NCI-H1048 (cell line): ENCODE measurements at regions not wholly inside any gene's neighbourhood (a gene's known extent, or its start where the extent isn't known, plus 50 kb on each side); places are given as distances from the start of the nearest gene placed in this dataset.

Experiments used
- DNase-seq: peaks from one replicate; lab custom pipeline; 2025; lab: John Stamatoyannopoulos, UW

GRCh38 chr22:27175974-27176373 lies 518.6 kb downstream of the MIAT start:
- no peak for DNase-seq

- no peak for DNase-seq
Measured at GRCh38 chr22:27179161-27179560, 521.8 kb downstream of the MIAT start.

- no peak for DNase-seq
Measured at GRCh38 chr22:27181537-27181936, 524.1 kb downstream of the MIAT start.

GRCh38 chr22:27183474-27183873 lies 526.1 kb downstream of the MIAT start:
- DNase-seq, result no peak

DNA sequence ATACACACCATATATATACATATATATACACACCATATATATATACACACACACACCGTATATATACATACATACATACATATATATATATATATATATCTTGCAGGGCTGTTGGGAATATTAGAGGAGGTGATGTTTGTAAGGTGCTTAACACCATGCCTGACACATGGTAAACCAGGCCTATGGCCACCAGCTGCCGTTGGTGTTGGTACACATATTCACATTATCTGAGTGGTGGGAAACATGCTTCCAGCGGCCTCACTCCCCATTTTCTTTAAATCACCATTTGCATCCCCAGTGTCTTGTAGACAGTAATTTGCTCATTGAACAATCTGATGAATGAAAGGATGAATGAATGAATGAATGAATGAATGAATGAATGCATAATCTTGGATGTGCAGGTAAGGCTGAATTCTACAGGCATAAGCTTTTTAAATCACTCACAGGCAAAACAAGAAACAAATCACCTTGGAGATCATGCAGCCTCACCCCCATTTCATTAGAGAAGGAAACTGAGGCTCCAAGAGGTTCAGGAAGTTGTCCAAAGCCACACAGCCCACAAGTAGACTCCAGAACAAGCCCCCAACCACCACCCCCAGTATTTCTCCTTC lies 527.8 kb downstream of the MIAT start:
- DNase-seq, result no peak

- no peak for DNase-seq
Measured at GRCh38 chr22:27185760-27186302, 528.4 kb downstream of the MIAT start.

DNA sequence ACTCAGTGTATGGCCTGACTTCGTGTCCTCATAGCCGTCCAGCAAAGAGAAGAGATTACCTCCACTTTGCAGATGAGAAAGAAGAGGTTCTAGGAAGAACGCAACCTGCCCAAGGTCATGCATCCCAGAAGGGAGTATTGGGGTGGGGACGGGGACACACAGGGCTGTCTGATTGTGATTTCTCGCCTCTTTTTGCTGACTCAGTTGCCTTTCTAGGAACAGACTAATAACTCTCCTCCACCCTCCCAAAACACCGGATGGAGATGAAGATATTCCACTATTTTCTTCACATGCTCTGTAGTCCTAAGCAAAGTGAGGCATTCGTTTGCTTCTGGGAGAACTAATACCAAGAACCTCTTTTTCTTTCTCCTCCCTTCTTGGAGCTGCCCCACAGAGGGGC lies 529.3 kb downstream of the MIAT start:
- no peak for DNase-seq

GRCh38 chr22:27192135-27192829 lies 534.9 kb downstream of the MIAT start:
- no peak for DNase-seq

DNA sequence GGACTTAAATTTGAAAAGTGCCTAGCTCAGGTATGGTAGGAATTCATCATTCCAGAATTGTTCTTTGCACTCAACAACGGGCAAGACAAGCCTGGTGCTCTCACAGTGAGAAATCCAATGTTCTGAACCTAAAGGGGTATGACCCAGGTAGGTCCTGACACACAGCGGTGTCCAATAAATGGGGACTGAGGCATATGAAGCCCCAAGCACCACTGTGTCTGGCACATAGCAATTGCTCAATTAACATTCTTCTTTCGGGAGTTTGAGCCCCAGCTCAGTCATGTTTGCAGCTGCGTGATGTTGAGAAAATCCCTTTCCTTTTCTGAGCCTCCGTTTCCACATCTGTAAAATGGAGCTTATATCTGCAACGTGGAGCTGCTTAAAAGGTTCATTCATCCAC lies 535.8 kb downstream of the MIAT start:
- no peak for DNase-seq

- no peak for DNase-seq
Measured at GRCh38 chr22:27193636-27194035, 536.2 kb downstream of the MIAT start.

DNA sequence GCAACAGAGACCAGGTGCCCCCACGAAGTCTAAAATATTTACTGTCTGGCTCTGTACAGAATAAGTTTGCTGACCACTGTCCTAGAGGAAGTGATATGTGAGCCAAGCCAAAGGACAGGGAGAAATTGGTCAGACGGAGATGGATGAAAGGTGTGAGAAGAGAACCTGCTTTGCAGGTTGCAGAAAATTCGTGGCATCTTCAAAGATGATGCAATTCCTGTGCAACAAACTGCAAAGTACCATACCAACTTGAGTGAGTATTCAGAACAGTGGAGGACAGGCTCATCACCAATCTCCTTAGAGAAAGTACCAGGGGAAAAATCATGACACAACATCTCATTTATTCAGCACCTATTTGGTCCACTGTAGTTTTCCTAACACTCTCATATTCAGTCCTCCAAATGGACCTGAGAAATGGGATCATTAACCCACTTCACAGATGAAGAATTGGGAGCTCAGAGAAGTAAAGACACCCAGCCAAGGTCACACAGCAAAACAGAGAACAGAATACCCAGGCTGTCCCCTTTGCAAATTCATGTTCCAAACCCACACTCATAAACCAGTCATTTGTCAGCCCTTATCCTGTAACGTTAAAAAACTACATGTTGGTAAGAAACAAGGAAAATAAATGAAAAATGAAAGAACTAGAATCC lies 536.8 kb downstream of the MIAT start:
- no peak for DNase-seq

- no peak for DNase-seq
Measured at GRCh38 chr22:27195094-27195493, 537.7 kb downstream of the MIAT start.

DNA sequence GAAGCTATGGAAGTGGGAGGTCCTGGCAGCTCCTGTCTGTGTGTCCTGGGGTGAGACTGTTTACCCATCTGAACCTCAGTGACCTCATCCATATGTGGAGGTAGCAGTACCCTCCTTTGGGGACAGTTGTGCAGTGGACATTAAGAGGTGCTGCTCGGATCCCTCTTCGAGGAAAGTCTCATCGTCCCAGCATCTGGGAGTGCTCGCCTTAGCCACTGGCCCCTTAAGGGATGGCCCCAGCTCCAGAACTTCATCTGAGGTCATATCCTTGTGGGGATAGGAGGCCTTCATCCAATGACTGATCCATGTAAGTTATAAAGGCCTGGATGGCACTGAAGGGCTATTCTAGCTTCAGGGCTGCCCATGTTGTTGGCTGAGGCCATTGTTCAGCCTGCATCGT lies 538.1 kb downstream of the MIAT start:
- no peak for DNase-seq

GRCh38 chr22:27196606-27197005 lies 539.2 kb downstream of the MIAT start:
- no peak for DNase-seq

DNA sequence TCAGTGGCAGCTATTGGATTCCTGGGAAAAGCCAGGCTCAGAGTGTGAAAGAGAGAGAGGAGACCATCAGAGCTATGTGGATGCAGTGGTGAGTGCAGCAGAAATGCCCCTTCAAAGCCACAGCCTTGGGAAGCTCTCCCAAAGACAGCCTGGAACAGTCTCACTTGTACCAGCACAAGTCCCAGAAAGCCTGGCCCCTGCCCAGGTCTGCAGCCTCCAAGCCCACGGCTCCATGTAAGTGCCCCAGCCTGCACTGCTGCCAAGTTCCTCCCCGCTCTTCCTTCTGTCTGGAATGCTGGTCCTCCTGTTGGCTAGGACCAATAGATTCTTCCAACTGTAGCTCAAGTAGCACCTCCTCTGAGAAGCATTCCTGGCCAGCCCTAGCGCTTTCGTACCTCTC lies 539.7 kb downstream of the MIAT start:
- DNase-seq, result no peak

DNA sequence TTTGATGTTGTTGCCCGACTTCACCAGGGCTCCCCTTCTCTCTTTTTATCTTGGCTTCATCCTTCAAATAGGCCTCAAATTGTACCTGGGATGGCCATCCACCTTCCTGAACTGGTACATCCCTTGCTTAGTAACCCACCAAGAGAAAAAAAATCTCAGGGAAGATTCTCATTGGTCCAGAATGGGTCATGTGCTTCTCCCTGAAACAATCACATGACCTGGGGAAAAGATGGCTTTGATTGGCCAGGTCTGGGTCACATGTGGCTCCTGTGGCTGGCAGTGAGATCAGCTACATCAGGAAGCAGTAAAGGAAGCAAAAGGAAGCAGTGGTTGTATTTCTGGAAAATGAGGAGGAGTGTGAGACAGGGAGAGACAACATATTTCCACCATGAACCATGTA lies 540.2 kb downstream of the MIAT start:
- no peak for DNase-seq

DNA sequence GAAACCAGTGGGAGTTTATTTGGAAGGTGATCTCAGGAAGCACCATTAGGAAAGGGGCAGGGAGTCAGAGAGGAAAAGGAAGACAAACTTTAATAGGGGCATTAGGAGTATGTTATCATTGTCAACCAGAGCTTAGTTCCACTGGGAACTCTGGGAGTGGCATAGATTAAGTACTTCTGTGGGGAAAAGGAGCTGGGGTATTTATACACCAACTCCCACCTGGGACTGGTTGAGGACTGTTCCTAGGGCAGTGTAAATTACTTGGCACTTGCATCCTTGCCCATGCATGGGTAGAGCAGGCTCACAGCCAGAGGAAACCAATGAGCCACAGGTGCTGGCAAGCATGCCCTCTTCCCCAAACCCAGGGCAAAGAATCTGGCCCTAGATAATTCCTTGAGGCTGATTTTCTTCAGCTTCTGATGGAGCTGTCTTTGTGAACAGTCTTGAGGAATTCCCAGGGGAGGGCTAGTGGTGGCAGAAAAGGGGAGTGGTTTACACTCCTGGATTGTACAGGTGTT lies 541.2 kb downstream of the MIAT start:
- no peak for DNase-seq

- DNase-seq, result no peak
Measured at GRCh38 chr22:27199354-27199753, 542.0 kb downstream of the MIAT start.

GRCh38 chr22:27201276-27201675 lies 543.9 kb downstream of the MIAT start:
- no peak for DNase-seq

GRCh38 chr22:27201741-27202140 lies 544.4 kb downstream of the MIAT start:
- DNase-seq, result no peak

DNA sequence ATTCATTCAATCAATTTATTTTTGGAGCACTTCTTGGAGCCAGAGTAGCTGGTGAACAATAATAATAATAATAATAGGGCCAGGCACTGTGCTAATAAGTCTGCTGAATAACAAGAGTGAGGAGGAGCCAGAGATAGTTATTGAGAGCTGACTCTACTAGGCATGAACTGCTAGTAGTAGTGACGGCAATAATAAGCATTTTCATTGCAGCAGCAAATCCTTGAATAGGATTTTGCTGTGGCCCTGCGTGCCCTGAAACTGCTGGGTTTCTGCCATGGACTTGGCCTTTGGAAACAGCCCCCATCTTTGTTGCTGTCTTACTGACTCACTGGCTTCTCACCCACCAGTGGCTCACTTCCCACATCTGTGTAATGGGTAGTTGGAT lies 545.9 kb downstream of the MIAT start:
- no peak for DNase-seq

DNA sequence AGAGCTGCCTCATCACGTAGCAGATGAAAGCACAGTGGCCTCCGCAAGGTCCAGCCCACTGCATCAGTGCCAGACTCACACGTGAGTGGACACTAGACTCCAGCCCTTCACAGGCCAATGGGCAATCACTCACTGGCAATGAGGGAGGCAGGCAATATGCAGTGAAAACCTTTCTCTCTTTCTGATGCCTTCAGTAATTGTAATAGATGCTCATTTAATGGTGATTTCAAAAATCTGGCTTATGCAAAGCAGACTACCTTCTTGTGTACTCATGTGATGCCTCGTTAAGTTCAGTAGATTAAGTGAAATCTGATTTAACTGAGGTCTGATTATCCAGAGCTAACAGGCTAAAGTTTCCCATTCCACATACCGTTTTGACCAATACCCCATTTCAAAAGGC lies 546.9 kb downstream of the MIAT start:
- no peak for DNase-seq

- DNase-seq, result no peak
Measured at GRCh38 chr22:27204817-27205216, 547.4 kb downstream of the MIAT start.
